SK-N-SH (cell line): ENCODE measurements at regions not wholly inside any gene's neighbourhood (a gene's known extent, or its start where the extent isn't known, plus 50 kb on each side); places are given as distances from the start of the nearest gene placed in this dataset.

Experiments
- CTCF ChIA-PET: fragments of 300-600, 350-600 bp; formaldehyde crosslinking; extraction: SDS; loops from one replicate; lab custom pipeline; 2021; lab: Yijun Ruan, JAX
- POLR2A ChIA-PET: fragments of 350-600 bp; sonication (Branson Sonifier 250); formaldehyde crosslinking; extraction: SDS; loops from one replicate; lab custom pipeline; 2020; ENCODE audit warnings: antibody characterized with exemption, inconsistent platforms; lab: Yijun Ruan, JAX
- DNase-seq: peaks from one replicate; pipeline ENCODE4 v3.0.0; 2012
- H2AFZ ChIP-seq: fragments of 200-600 bp; sonication (generic); 2 replicates; pipeline ENCODE4 v1.8.1; 2016; ENCODE audit warnings: antibody characterized with exemption, mild to moderate bottlenecking, low read depth
- H3F3A ChIP-seq: fragments of 200-600 bp; sonication (generic); replicated peaks from 2 replicates; pipeline ENCODE3; 2016; ENCODE audit warnings: antibody characterized with exemption, mild to moderate bottlenecking; ENCODE audit not compliant: insufficient read depth
- H3K27ac ChIP-seq, 2 experiments: fragments of 200-500 bp in 1 of 2; fragments of 200-600 bp in 1 of 2; sonication (Bioruptor generic) in 1 of 2; sonication (generic), shearing (Covaris generic) in 1 of 2; 2 replicates each; pipeline versions ENCODE4 v1.5.1 to v1.6.1; 2014 to 2016; ENCODE audit warnings: low read depth in 2 of 2, inconsistent platforms in 1 of 2, low read length in 1 of 2, mild to moderate bottlenecking in 1 of 2, mixed read lengths in 1 of 2
- H3K27me3 ChIP-seq: fragments of 200-600 bp; sonication (generic), shearing (Covaris generic); 2 replicates; pipeline ENCODE4 v1.6.1; 2016; ENCODE audit warnings: mixed run types; ENCODE audit not compliant: insufficient read depth
- H3K36me3 ChIP-seq, 2 experiments: fragments of 200-500 bp in 1 of 2; fragments of 200-600 bp in 1 of 2; sonication (Bioruptor generic) in 1 of 2; sonication (generic) in 1 of 2; replicated peaks in 1 of 2; 2 replicates each; pipeline versions ENCODE3 to v1.5.1; 2014 to 2016; ENCODE audit warnings: low read length in 1 of 2, mild to moderate bottlenecking in 1 of 2; ENCODE audit not compliant: insufficient read depth in 2 of 2, control insufficient read depth in 1 of 2
- H3K4me1 ChIP-seq, 2 experiments: fragments of 200-500 bp in 1 of 2; fragments of 200-600 bp in 1 of 2; sonication (Bioruptor generic) in 1 of 2; sonication (generic), shearing (Covaris generic) in 1 of 2; 2 replicates each; pipeline versions ENCODE4 v1.5.1 to v1.6.1; 2014 to 2016; ENCODE audit warnings: low read depth in 1 of 2, low read length in 1 of 2, mixed run types in 1 of 2; ENCODE audit not compliant: insufficient read depth in 2 of 2, control insufficient read depth in 1 of 2
- H3K4me2 ChIP-seq: fragments of 200-600 bp; sonication (generic), shearing (Covaris generic); 2 replicates; pipeline ENCODE4 v1.6.1; 2017; ENCODE audit warnings: mixed run types
- H3K4me3 ChIP-seq, 2 experiments: fragments of 200-500 bp in 1 of 2; fragments of 200-600 bp in 1 of 2; sonication (Bioruptor generic) in 1 of 2; sonication (generic), shearing (Covaris generic) in 1 of 2; 2 replicates each; pipeline versions ENCODE4 v1.5.1 to v1.8.1; 2014 to 2016; ENCODE audit warnings: low read depth in 2 of 2, inconsistent platforms in 1 of 2, low read length in 1 of 2, mild to moderate bottlenecking in 1 of 2, mixed read lengths in 1 of 2, moderate library complexity in 1 of 2
- H3K79me2 ChIP-seq: fragments of 200-600 bp; sonication (generic); 2 replicates; pipeline ENCODE4 v1.8.1; 2017; ENCODE audit warnings: mild to moderate bottlenecking; ENCODE audit not compliant: insufficient read depth
- H3K9ac ChIP-seq: fragments of 200-600 bp; sonication (generic); 2 replicates; pipeline ENCODE4 v1.6.1; 2017; ENCODE audit warnings: mixed run types
- H3K9me2 ChIP-seq: fragments of 200-600 bp; sonication (generic); 2 replicates; pipeline ENCODE4 v1.6.1; 2017; ENCODE audit warnings: mixed run types
- H3K9me3 ChIP-seq: fragments of 200-600 bp; sonication (generic); 2 replicates; pipeline ENCODE4 v1.6.1; 2017; ENCODE audit warnings: mixed run types, mild to moderate bottlenecking, moderate library complexity
- H4K20me1 ChIP-seq: fragments of 200-600 bp; sonication (generic); 2 replicates; pipeline ENCODE4 v1.6.1; 2017; ENCODE audit warnings: mild to moderate bottlenecking, mixed run types; ENCODE audit not compliant: insufficient read depth
- CHD2 ChIP-seq: fragments of 150-350 bp; IDR thresholded peaks from 2 replicates; pipeline ENCODE4 v1.6.1; 2018; ENCODE audit warnings: low read length; ENCODE audit not compliant: partially characterized antibody
- CTCF ChIP-seq: fragments of 200-600 bp; sonication (generic); IDR thresholded peaks from 2 replicates; pipeline ENCODE4 v1.6.1; 2017; ENCODE audit warnings: antibody characterized with exemption, mild to moderate bottlenecking, moderate library complexity
- EZH2phosphoT487 ChIP-seq: fragments of 200-600 bp; sonication (generic); IDR thresholded peaks from 2 replicates; pipeline ENCODE4 v1.6.1; 2017; ENCODE audit warnings: low read depth, mixed run types, mild to moderate bottlenecking, antibody characterized with exemption, moderate library complexity, borderline replicate concordance
- NRF1 ChIP-seq: IDR thresholded peaks from 2 replicates; pipeline ENCODE4 v1.6.1; 2012; ENCODE audit warnings: low read depth, mild to moderate bottlenecking, low read length
- RAD21 ChIP-seq: IDR thresholded peaks from 2 replicates; pipeline ENCODE4 v1.6.1; 2012; ENCODE audit warnings: mild to moderate bottlenecking, low read length
- RFX5 ChIP-seq: IDR thresholded peaks from 2 replicates; pipeline ENCODE4 v1.6.1; 2012; ENCODE audit warnings: mild to moderate bottlenecking, improper control_type of control experiment, low read length
- SMC3 ChIP-seq: IDR thresholded peaks from 2 replicates; pipeline ENCODE4 v1.6.1; 2012; ENCODE audit warnings: low read depth, low read length, improper control_type of control experiment
- TEAD4 ChIP-seq: IDR thresholded peaks from 2 replicates; pipeline ENCODE4 v1.4.0; 2012; ENCODE audit warnings: mild to moderate bottlenecking, borderline replicate concordance; ENCODE audit not compliant: insufficient read depth
- USF1 ChIP-seq: IDR thresholded peaks from 2 replicates; pipeline ENCODE4 v1.4.0; 2012; ENCODE audit warnings: low read depth, borderline replicate concordance
- USF2 ChIP-seq: fragments of 150-350 bp; IDR thresholded peaks from 2 replicates; pipeline ENCODE4 v1.6.1; 2017; ENCODE audit warnings: antibody characterized with exemption, low read length, low read depth, borderline replicate concordance
- WGBS: methylation state at CpG from one replicate; pipeline ENCODE4 v1.1.6; 2017; ENCODE audit warnings: low lambda C conversion rate; 5-methylcytosine and 5-hydroxymethylcytosine counted together
- TF ChIP-seq, protein P1 (sequence below): IDR thresholded peaks from 2 replicates; pipeline ENCODE4 v1.4.0; 2012; ENCODE audit warnings: low read depth, borderline replicate concordance
- TF ChIP-seq, protein P2 (sequence below): IDR thresholded peaks from 2 replicates; pipeline ENCODE4; 2012

DNA sequence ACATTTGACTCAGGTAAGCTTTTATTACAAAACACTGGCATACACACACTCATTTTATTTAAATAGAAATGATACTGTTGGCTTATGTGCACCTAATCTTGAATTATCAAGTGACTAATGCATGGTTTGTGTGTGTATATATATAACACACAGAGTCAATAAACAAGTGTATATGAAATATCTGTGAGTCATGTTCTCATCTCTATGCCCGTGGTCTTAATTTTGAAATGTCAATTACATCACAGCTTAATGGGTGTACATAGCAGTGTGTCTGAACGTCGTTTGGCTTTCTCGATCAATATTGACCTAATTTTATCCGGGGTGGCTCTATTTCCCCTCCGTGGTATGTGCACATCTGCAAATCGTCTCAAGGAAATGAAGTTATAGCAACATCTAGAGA, 104.0 kb upstream of the ZFP64 start:
- POLR2A ChIA-PET: no interaction called here

GRCh38 chr20:52294106-52294628, 102.6 kb upstream of the ZFP64 start:
- H3K9me3 ChIP-seq: no peaks in the 10 kb centered on the region
- DNase-seq: no peak
- H3K4me2 ChIP-seq: no peak overlapping the region
- POLR2A ChIA-PET: interaction anchor here (0.6 kb wide), 1 partner anchor 665 kb away, joined by 3 read pairs; no protein-coding TSS in a partner anchor
- peaks cover 2 to 5% of the 10 kb centered on the region in 2 experiments; a peak in 2 of 4 replicates for H3K4me1 ChIP-seq
- no peaks in the 10 kb centered on the region for H3F3A ChIP-seq
- H2AFZ ChIP-seq: no peak overlapping the region
- no peaks in the 10 kb centered on the region for H3K9me2 ChIP-seq
- CTCF ChIA-PET: interaction anchor here (1.4 to 4.1 kb wide), 3 partner anchors 19 to 52 kb away, joined by 4 to 35 read pairs (median 5); no protein-coding TSS in a partner anchor
- no peak overlapping the region for H3K27ac ChIP-seq
- H3K27me3 ChIP-seq: no peaks in the 10 kb centered on the region
- H4K20me1 ChIP-seq: no peaks in the 10 kb centered on the region
- H3K79me2 ChIP-seq: no peaks in the 10 kb centered on the region
- WGBS: 55% methylated on average over 2 of the region's 2 CpGs
- no peak overlapping the region for H3K9ac ChIP-seq
- H3K36me3 ChIP-seq: no peaks in the 10 kb centered on the region
- no peak overlapping the region for H3K4me3 ChIP-seq
- TF ChIP-seq SMC3 (no peak), EZH2phosphoT487 (no peak), USF1 (no peak), NRF1 (no peak), RFX5 (no peak)
- TF ChIP-seq, protein P1, sequence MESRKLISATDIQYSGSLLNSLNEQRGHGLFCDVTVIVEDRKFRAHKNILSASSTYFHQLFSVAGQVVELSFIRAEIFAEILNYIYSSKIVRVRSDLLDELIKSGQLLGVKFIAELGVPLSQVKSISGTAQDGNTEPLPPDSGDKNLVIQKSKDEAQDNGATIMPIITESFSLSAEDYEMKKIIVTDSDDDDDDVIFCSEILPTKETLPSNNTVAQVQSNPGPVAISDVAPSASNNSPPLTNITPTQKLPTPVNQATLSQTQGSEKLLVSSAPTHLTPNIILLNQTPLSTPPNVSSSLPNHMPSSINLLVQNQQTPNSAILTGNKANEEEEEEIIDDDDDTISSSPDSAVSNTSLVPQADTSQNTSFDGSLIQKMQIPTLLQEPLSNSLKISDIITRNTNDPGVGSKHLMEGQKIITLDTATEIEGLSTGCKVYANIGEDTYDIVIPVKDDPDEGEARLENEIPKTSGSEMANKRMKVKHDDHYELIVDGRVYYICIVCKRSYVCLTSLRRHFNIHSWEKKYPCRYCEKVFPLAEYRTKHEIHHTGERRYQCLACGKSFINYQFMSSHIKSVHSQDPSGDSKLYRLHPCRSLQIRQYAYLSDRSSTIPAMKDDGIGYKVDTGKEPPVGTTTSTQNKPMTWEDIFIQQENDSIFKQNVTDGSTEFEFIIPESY: no peak

More for the DNA sequence above, 104.0 kb upstream of the ZFP64 start:
- peaks cover 2 to 4% of the 10 kb centered on the region in 2 experiments; a peak in 2 of 4 replicates for H3K4me1 ChIP-seq
- TF ChIP-seq CTCF (no peak), TEAD4 (no peak), USF2 (no peak), CHD2 (no peak), RAD21 (no peak), SMC3 (no peak)
- TF ChIP-seq, protein P2, sequence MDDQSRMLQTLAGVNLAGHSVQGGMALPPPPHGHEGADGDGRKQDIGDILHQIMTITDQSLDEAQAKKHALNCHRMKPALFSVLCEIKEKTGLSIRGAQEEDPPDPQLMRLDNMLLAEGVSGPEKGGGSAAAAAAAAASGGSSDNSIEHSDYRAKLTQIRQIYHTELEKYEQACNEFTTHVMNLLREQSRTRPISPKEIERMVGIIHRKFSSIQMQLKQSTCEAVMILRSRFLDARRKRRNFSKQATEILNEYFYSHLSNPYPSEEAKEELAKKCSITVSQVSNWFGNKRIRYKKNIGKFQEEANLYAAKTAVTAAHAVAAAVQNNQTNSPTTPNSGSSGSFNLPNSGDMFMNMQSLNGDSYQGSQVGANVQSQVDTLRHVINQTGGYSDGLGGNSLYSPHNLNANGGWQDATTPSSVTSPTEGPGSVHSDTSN: no peak
- no peak overlapping the region for H3K4me2 ChIP-seq
- H3K9me2 ChIP-seq: no peaks in the 10 kb centered on the region
- 35% methylated on average over 7 of the region's 7 CpGs for WGBS
- H3K79me2 ChIP-seq: no peaks in the 10 kb centered on the region
- no peak overlapping the region for H3K4me3 ChIP-seq
- DNase-seq: no peak
- H2AFZ ChIP-seq: no peak overlapping the region
- CTCF ChIA-PET: interaction anchor here (1.4 to 4.1 kb wide), 2 partner anchors 17 to 51 kb away, joined by 5 to 35 read pairs; no protein-coding TSS in a partner anchor
- no peak overlapping the region for H3K9ac ChIP-seq
- H3K36me3 ChIP-seq: no peaks in the 10 kb centered on the region
- no peaks in the 10 kb centered on the region for H3K27me3 ChIP-seq
- H3F3A ChIP-seq: no peaks in the 10 kb centered on the region
- H3K27ac ChIP-seq: no peak overlapping the region
- H4K20me1 ChIP-seq: no peaks in the 10 kb centered on the region
- no peaks in the 10 kb centered on the region for H3K9me3 ChIP-seq
